Esophagus (tissue), 2 donors: ENCODE measurements at regions not wholly inside any gene's neighbourhood (a gene's known extent, or its start where the extent isn't known, plus 50 kb on each side); places are given as distances from the start of the nearest gene placed in this dataset.

Experiments used
- H3K27ac ChIP-seq, 2 donors: one replicate each; pipeline ENCODE4 v1.5.1; 2013; ENCODE audit warnings: low read depth in 2 of 2, mild to moderate bottlenecking in 2 of 2, inconsistent platforms in 1 of 2, low read length in 1 of 2, moderate library complexity in 1 of 2
- H3K27me3 ChIP-seq, 2 donors: one replicate each; pipeline ENCODE4 v1.6.1; 2013; ENCODE audit warnings: low read length in 2 of 2, control low read depth in 1 of 2, mild to moderate bottlenecking in 1 of 2; ENCODE audit not compliant: insufficient read depth in 2 of 2, control insufficient read depth in 1 of 2
- H3K36me3 ChIP-seq, 2 donors: one replicate each; pipeline ENCODE4 v1.6.1; 2013; ENCODE audit warnings: low read length in 1 of 2; ENCODE audit not compliant: control insufficient read depth in 2 of 2, insufficient read depth in 2 of 2
- H3K4me1 ChIP-seq, 2 donors: one replicate each; pipeline ENCODE4 v1.6.1; 2013; ENCODE audit warnings: low read length in 1 of 2; ENCODE audit not compliant: control insufficient read depth in 2 of 2, insufficient read depth in 2 of 2
- H3K4me3 ChIP-seq, 2 donors: one replicate each; pipeline ENCODE4 v1.5.1; 2013; ENCODE audit warnings: low read length in 2 of 2, mild to moderate bottlenecking in 2 of 2, low read depth in 1 of 2, moderate library complexity in 1 of 2
- H3K9me3 ChIP-seq, 2 donors: one replicate each; pipeline ENCODE4 v1.6.1; 2013; ENCODE audit warnings: mild to moderate bottlenecking in 2 of 2, low read depth in 1 of 2, low read length in 1 of 2, moderate library complexity in 1 of 2; ENCODE audit not compliant: control insufficient read depth in 2 of 2, insufficient read depth in 1 of 2
- WGBS, 2 donors: extraction: QIAGEN DNeasy Blood & Tissue Kit; methylation state at CpG; one replicate each; pipeline ENCODE4 v1.1.7; 2013; 5-methylcytosine and 5-hydroxymethylcytosine counted together
- donor health status: healthy with polysubstance abuse.
- donor health status: Bipolar disorder and iron deficiency.

DNA sequence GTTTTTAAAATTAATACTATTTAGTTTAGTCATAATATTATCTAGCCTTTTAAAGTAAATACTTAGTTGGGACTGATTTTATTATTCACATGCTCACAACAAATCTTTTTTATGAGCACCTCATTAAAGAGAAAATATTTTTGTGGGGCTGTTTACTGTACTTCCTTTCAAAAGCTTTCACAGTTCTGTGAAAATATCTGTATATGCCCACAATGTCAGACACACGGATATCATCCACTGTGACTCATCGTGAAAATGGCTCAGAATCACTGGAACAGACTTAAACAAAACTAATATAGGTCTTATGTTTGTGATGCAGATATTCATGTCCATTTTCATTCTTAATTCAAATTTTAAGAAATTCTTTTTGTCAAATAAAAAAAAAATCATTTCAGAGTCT is 305.2 kb downstream of the RAB38 start:
- H3K9me3 ChIP-seq, result no peaks in the 10 kb centered on the region
- no peak overlapping the region for H3K27ac ChIP-seq
- no peaks in the 10 kb centered on the region for H3K4me1 ChIP-seq
- no peak overlapping the region for H3K4me3 ChIP-seq
- no peaks in the 10 kb centered on the region for H3K36me3 ChIP-seq
- WGBS, 2 donors, result 67 to 75% methylated on average over 2 of the region's 2 CpGs
- no peaks in the 10 kb centered on the region for H3K27me3 ChIP-seq

GRCh38 chr11:87866951-87867350 is 308.3 kb downstream of the RAB38 start:
- Histone ChIP-seq H3K27me3 (no peaks in the 10 kb centered on the region), H3K4me3 (no peak overlapping the region), H3K36me3 (no peaks in the 10 kb centered on the region), H3K27ac (no peak overlapping the region), H3K9me3 (no peaks in the 10 kb centered on the region), H3K4me1 (no peaks in the 10 kb centered on the region)
- WGBS, 2 donors, result 48 to 68% methylated on average over 1 of the region's 1 CpG

- no peaks in the 10 kb centered on the region for H3K4me1 ChIP-seq
- no peaks in the 10 kb centered on the region for H3K36me3 ChIP-seq
- no peak overlapping the region for H3K4me3 ChIP-seq
- H3K27ac ChIP-seq, result no peak overlapping the region
- no peaks in the 10 kb centered on the region for H3K9me3 ChIP-seq
- H3K27me3 ChIP-seq, result no peaks in the 10 kb centered on the region
- WGBS, 2 donors, result 64% methylated on average over 4 of the region's 4 CpGs
Observed at GRCh38 chr11:87861030-87861429, 314.2 kb downstream of the RAB38 start.

DNA sequence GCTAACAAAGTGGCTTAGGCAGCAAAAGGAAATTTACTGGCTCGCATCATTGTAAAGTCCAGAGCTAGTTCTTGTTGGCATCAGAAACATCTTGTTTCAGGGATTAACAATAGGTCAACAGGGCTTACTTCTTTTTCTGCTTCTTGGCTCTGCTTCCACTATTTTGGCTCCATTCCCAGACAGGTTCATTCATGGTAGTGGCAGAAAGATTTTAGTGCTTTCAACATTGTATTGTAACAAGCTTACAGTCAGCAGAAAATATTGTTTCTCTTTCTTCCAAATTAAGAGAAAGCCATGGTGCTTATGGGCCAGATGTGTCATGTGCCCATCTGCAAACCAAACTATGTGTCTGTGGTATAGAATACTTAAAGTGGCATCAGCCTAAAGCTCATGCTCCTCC is 315.6 kb downstream of the RAB38 start:
- no peaks in the 10 kb centered on the region for H3K4me1 ChIP-seq
- H3K27me3 ChIP-seq, result no peaks in the 10 kb centered on the region
- H3K9me3 ChIP-seq, result no peaks in the 10 kb centered on the region
- no peak overlapping the region for H3K27ac ChIP-seq
- no peaks in the 10 kb centered on the region for H3K36me3 ChIP-seq
- WGBS, 2 donors, result 22 to 43% methylated on average over 1 of the region's 1 CpG
- H3K4me3 ChIP-seq, result no peak overlapping the region

- Histone ChIP-seq H3K4me1 (no peaks in the 10 kb centered on the region), H3K27me3 (no peaks in the 10 kb centered on the region), H3K9me3 (no peaks in the 10 kb centered on the region), H3K27ac (no peak overlapping the region), H3K4me3 (no peak overlapping the region), H3K36me3 (no peaks in the 10 kb centered on the region)
- 77 to 79% methylated on average over 1 of the region's 1 CpG for WGBS, 2 donors
Observed at GRCh38 chr11:87851827-87852226, 323.4 kb downstream of the RAB38 start.

DNA sequence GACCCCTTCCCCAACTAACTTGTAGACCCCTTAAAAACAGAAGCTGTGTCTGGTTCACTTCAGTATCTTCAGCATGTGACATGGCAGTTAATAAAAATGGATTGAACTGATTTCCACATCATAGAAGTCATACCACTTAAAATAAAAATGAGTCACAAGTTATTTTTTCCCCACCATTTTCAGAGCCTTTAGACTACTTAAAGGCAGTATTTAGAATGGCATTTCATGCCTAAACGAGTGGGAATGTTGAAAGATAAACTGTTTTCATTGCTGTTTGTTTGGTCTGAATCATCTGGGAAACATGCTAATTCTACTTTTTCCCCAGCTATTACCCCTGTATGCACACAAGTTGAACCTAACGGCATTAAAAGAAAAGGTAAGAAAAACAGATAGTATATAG is 324.0 kb downstream of the RAB38 start:
- no peaks in the 10 kb centered on the region for H3K36me3 ChIP-seq
- H3K4me1 ChIP-seq, result no peaks in the 10 kb centered on the region
- WGBS, 2 donors, result 35 to 48% methylated on average over 2 of the region's 2 CpGs
- no peaks in the 10 kb centered on the region for H3K27me3 ChIP-seq
- H3K4me3 ChIP-seq, result no peak overlapping the region
- no peaks in the 10 kb centered on the region for H3K9me3 ChIP-seq
- no peak overlapping the region for H3K27ac ChIP-seq

DNA sequence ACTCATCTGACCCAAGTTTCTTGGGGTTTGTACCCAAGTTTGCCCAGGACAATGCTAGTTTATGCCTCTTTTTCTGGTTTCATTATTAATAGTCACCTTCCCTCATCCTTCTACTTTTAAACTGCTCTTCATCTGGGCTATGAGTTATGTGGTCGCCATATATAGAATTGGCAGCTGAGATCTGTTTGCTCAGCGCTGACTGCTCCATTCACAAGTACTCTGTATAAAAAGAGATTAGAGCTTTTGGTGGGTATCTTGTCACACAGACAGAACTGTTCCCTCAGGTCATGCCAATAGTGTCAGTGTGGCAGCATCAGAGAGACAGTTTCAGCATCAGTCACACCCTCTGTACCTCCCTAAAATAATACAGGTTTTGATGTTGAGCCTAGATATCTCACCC is 326.0 kb downstream of the RAB38 start:
- WGBS, 2 donors, result 80 to 84% methylated on average over 2 of the region's 2 CpGs

DNA sequence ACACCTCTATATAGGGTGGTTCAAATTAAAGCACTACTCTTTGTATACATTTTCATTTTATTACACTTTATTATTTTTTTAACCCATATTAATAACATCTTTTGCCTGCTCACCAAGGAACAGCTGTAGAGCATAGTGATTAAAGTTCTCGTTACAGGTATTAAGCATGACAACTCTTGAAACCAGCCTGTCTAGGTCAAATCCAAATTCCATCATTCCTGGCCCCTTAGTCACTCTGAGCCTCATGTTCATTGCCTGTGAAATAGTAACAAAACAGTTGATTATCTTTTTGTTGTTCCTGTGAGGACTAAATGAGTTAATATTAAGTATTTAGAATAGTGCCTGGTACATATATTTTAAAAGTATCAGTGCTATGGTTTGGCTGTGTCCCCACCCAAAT is 334.5 kb downstream of the RAB38 start:
- Histone ChIP-seq H3K36me3 (no peaks in the 10 kb centered on the region), H3K9me3 (no peaks in the 10 kb centered on the region), H3K27ac (no peak overlapping the region), H3K4me1 (no peaks in the 10 kb centered on the region), H3K4me3 (no peak overlapping the region), H3K27me3 (no peaks in the 10 kb centered on the region)
- 71 to 74% methylated on average over 1 of the region's 1 CpG for WGBS, 2 donors

More for the DNA sequence above, 326.0 kb downstream of the RAB38 start:
- Histone ChIP-seq H3K27ac (no peak overlapping the region), H3K27me3 (no peaks in the 10 kb centered on the region), H3K4me1 (no peaks in the 10 kb centered on the region), H3K36me3 (no peaks in the 10 kb centered on the region), H3K9me3 (no peaks in the 10 kb centered on the region), H3K4me3 (no peak overlapping the region)

DNA sequence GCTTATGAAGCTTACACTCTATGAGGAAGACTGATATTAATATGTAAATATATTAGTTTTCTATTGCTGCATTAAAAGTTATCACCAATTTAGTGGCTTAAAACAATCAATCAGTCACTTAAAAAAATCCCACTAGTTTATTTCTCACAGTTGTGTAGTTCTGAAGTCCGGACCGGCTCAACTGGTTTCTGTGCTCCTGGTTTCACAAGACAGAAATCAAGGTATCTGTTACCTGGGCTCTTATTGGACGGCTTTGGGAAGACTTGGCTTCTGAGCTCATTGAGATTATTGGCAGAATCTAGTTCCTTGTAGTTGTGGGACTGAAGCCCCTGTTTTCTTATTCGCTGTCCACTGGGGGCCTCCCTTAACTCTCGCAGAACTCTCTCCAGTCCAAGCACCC is 343.0 kb downstream of the RAB38 start:
- 73 to 74% methylated on average over 5 of the region's 5 CpGs for WGBS, 2 donors
- H3K9me3 ChIP-seq, result no peaks in the 10 kb centered on the region
- no peaks in the 10 kb centered on the region for H3K4me1 ChIP-seq
- no peak overlapping the region for H3K4me3 ChIP-seq
- H3K27ac ChIP-seq, result no peak overlapping the region
- no peaks in the 10 kb centered on the region for H3K36me3 ChIP-seq
- H3K27me3 ChIP-seq, result no peaks in the 10 kb centered on the region

DNA sequence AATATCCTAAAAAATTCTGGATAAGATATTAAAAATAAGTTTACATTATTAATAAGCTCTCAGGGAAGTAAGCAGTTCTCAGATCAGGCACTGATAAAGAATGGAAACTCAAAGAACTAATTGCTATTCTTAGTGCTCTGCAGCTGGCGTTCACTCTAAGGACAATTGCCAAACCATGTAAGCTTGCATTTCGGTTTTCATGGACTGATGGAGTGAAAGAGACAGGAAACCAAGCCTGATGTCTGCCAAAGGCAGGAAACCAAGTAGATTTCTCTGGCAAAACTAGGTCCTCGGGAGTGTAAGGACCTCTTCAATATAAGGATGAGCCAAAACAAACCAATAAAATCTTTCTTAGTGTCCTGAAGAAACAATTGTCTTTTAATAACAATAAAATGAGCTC is 355.2 kb downstream of the RAB38 start:
- no peaks in the 10 kb centered on the region for H3K27me3 ChIP-seq
- H3K36me3 ChIP-seq, result no peaks in the 10 kb centered on the region
- 29 to 31% methylated on average over 3 of the region's 3 CpGs for WGBS, 2 donors
- H3K4me3 ChIP-seq, result no peak overlapping the region
- no peaks in the 10 kb centered on the region for H3K4me1 ChIP-seq
- H3K27ac ChIP-seq, result no peak overlapping the region
- no peaks in the 10 kb centered on the region for H3K9me3 ChIP-seq
